ENCODE measurements at regions not wholly inside any gene's neighbourhood (a gene's known extent, or its start where the extent isn't known, plus 50 kb on each side); places are given as distances from the start of the nearest gene placed in this dataset.

DNA sequence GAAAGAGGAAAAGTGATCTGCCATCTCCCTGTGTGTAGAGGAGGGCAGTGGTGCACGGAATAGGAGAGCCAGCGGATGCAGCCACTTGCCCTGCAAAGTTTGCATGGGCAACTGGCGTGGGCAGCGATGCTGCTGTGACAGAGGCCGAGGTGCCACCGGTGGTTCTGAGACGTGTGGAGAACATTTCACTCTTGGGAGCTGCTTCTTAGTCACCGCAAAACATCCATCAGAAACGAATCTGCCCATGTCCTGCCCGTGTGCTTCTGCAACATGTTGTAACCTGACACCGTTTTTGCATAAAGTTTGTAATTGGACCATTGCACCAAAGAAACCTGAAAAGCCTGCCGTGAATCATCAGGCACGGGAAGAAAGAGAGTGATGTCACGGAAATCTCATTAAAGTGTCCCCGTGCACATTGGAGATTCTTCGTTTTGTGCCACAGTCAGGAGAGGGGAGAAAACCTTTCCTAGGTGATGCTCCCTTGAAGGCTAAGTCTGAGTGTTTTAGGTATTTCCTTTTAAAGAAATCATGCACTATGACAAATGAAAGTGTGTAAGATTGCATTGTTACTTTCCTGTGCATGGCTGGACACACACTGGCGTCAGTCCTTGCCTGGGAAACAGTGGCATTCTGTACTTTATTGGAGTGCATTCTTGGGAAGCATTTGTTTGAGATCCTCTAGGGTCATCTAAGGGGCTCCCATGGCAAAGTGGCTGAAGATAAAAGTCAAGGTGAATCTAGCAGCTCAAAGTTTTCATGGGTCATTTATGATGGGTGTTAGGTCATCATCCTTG is 302.6 kb downstream of the KLF6 start:
- no peak for DNase-seq (ENCODE audit: low read depth)

DNA sequence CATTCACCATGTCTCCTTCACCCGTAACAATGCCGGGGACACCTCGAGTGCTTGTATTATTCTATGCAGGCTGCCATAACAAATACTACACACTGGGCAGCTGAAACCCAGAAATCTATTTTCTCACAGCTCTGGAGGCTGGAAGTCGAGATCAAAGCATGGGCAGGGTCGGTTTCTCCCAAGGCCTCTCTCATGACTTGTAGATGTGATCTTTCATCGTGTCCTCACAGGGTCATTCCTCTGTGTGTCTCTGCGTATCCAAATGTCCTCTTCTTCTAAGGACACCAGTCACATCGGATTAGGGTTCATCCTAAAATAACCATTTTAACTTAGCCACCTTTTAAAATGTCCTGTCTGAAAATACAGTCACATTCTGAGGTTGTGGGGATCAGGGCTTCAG is 303.5 kb downstream of the KLF6 start:
- DNase-seq (ENCODE audit: low read depth): no peak

DNA sequence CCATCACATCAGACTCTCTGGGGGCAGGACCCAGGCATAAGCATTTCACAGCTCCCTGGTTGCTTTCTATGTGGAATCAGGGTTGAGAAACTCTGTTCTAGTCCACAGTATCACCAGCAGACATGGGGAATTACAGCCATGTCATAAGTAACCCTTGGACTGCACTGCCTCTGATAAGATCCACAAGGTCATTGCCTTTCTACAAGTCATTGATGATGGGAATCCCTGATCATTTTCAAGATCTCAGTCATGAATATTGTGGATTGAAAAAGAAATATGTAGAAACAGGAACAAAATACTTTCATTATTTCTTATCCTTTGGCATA is 304.1 kb downstream of the KLF6 start:
- no peak for DNase-seq (ENCODE audit: low read depth)

DNA sequence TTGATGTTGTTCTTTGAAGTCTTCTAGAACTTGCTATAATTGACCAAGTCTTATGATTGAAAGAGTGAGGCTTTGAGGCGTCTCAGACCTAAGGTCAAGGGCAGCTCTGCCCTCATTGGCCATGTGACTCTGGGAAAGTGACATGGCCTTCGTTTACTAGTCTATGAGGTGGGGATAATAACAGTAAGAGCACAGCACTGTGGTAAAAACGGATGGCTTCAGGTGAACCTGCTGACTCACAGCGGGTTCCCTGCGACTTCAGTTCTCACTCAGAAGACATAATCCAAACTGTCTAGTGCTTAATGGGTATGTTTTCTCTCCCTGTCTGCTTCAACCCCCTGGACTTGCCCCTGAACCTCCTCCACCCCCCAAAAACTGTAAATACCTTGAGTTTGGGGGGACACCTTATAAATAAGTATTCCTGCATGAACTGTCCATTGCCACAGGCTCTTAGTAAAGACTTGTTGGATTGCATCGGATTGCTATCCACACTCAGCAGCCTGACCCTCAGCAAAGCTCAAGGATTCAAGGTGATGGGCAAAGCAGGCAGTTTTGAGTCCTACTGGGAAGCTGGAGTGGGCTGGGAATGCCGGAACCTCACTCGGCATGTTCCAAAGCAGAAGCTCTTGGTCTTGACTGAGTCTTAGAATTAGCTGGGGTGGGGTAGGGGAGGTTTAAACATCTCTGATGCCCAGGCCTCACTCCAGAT is 304.6 kb downstream of the KLF6 start:
- no peak for DNase-seq (ENCODE audit: low read depth)

DNA sequence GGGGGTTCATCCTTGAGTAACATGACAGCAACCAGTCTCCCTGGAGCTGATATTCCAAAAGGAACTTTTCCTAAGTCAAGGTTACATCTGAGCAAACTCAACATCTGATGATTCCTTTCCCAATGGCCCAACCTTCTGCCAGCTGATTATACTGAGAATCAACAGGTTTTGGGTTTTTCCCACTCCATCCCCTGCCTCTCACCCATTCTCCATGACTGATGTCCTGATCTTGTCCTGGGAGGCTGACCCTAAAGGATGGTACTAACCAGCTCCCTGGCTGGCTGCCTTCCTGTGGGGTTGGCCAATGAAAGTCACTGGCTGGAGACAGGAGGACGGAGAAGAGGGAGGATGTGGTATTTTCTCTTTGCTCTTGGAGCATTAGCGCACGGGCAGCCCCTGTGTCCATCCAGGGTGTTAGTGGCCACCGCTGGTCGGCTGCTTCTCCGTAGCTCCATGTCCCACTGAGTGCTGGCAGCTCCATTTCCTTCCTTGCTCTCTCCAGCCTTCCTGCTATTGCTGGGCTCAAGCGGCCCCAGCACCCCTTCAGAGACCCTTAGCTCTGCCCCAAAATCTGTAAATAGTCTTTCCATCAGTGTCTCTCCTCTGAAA is 306.2 kb upstream of the PITRM1 start:
- DNase-seq (ENCODE audit: low read depth): no peak

DNA sequence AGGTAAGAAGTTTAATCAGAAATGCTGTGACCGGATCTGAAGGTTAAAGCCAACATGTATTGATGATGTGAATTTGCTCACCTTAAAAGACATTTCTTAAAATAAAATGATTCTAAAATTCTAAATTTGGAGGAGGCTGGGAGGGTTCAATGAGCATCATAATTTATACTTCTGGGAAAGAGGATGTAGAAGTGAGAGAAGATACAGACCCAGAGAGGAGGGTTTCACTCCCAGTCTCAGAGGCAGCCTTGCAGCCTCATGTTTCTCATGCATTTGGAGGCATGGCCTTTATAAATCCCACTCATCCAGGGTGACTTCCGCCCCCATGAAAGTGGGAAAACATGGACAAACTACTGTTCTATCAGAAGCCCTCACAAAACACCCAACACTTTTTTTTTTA is 305.6 kb upstream of the PITRM1 start:
- DNase-seq (ENCODE audit: low read depth): no peak

DNA sequence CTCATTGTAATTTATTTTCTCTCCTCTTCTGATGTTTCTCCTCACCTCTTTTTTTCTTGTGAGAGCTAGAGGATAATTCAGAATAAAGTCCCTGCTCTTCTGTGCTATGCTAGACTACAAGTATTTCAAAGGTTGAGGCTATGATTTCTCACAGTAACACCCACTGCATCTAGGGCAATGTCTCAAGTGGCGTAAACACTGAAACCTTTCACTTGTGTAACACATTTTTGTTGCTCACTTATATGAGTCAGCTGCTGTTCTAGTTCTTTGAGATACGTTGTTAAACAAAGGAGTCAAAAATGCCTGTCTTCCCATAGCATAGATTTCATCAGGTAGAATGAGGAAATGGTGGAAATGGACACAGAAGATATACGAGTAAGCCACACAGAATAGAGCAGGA is 305.1 kb upstream of the PITRM1 start:
- no peak for DNase-seq (ENCODE audit: low read depth)

DNA sequence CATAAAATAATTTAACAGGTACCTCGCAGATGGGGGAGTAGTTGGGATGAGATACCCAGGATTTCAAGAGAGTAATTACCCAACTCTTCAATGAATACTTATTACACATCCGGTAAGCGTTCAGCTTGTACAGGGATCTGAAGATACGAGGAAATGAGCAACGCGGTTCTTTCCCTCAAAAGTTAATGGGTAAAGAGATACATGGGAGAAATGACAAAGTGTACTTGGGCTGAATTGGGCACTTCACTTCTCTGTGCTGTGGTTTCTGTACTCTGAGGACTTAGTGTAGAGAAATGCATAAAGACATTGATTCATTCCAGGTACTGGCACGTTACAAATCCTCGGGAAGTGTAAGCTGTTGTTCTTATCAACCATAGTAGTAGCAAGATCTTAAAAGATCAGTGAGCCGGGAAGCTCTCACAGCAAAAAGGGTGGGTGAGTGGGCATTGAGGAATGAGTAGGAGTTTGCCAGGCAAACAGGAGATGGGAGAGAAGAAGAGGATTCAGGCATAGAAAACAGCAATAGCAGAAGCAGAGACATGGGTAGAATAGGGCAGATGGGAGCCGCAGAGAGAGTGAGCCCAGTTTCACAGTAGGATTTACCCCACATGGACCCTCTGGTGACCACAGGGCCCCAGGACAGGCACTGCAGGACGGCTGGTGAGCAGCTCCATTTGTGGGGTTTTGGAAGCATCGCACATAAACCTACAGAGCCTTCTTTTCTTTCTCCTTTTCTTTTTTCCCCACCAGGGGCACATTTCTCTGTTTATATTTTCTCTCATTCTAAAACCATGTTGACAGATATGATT is 304.3 kb upstream of the PITRM1 start:
- DNase-seq (ENCODE audit: low read depth): no peak

DNA sequence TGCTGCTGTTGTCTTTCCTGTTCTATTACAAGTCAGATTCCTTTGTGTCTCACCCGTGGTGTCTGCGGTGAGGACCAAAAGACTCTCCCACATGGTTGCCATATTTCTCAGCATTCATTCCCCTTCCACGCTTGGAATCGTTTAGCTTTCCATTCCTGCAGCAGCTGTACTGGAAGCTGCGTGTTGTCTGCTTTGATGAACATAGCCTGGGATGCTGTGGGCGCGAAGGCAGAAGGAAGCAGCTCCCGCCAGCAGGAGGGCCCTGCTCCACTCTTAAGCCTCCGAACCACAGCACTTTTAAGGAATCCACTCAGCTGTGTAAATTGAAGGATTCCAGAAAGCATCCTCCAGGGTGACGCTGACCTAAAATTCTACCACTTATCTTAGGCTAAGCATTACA is 303.6 kb upstream of the PITRM1 start:
- no peak for DNase-seq (ENCODE audit: low read depth)

DNA sequence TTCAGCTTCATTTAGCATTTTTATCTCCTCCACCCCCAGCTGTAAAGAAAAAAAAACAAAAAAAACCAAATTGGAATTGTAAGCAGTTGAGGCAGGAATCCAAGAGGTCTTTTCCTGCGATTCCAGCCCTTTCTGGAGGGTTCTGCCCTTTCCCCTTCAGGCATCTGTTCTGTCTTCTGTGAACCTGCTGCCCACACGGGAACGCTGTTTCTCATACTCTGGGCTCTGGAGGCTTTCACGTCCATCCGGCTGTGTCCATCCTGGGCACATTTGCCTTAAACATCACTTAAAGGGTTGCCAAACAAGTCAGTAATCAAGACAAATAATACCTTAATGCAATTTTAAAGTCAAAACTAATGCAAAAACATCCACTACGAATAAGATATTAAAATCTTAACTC is 302.8 kb upstream of the PITRM1 start:
- no peak for DNase-seq (ENCODE audit: low read depth)

DNA sequence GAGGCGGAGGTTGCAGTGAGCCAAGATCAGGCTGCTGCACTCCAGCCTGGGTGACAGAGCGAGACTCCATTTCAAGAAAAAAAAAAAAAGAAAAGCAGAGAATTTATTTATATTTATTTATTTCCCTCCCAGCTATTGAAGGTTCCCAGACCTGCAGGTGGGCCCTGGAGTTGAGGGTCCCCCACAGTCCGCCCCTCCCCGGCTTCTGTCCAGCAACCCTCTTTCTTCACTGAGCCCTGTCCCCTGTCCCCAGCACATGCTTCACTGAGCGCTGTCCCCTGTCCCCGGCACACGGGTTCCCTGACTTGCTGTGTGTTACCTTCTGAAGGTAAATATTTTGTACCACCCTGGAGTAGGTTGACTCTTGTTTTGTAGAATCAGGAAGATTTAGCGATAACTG is 301.7 kb upstream of the PITRM1 start:
- no peak for DNase-seq (ENCODE audit: low read depth)

DNA sequence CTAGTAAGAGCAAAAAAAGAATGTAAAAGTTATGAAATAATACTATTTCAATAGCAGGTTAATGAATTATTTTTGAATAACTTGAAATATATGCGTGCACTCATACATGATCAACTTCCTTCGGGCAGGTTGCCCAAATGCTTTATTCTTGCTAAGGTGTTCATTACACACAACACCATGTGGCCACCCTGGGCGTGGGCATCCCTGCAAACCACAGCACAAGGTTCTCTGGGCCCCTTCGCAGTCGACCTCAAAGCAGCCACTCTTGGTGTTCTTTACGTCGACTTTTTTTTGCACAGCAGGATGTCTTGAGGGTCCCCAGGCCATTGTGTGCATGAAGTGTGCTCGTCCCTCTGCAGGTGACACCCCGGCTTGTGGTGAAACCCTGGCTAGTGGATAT is 300.7 kb upstream of the PITRM1 start:
- DNase-seq (ENCODE audit: low read depth): no peak

DNA sequence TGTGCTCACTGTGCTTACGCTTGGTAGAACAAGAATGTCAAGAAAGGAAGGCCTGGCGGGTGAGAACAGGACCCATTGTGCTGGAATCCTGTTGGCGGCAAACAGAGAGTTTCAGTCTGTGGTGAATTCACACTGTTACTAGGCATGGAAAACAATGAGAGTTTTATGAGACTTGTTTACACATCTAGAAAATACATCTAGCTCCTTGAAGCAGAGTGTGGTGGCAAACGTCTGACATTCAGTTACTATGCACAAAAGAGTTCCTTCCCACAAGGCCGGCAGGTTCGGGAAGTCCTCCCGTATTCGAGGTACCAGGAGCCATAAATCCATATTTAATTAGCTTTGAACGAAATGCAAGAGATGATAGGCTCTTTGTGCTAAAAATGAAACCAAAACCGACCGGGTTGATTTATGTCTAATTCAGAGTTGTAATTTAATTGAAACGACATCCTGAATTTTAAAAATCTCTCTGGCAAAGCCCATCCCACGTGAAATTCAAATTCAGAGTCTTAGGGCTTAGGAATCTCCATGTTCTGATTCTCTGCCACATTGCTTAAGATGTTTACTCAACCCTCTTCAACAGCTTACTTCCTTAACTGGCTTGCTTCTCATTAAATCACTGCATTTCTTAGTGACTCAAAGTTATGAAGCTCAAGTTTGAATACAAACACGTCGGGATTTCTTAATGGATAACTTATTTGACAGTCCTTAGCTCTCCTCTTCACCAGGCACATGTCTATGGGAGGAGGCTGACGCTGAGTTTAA is 299.9 kb upstream of the PITRM1 start:
- DNase-seq (ENCODE audit: low read depth): no peak

DNA sequence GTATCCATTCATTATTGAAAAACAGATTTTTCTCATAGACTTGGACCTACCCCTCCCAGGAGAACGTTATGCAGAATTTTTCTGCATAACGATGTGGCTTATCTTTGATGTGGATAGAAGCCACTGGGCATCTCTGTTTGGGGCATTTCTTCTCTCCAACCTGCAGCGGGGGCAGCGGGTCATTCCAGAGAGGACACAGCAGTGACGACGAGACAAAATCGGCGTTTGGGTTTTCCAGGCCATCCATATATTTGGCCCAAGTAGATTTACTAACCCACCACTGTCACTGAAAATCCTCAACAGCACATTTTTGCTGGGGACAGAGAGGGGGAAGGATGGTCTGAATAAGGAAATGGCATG is 299.3 kb upstream of the PITRM1 start:
- no peak for DNase-seq (ENCODE audit: low read depth)

DNA sequence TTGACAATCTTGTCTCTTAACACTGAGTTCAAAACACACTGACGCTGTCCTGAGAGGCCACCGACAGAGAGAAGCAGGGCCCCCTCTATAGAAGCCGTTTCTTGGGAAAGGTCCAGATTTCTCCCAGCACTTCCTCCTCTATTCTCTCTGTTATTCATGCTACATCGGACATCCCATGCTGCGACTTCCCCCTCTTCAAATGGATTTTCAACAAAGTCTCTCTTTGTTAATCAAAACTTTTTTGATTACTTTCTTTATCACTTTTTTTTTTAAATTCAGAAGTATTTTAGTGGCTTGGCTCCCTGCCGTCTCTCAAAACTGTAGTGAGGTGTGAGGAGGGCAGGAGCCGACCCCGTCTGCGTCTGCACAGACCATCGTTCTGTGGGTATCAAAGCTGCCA is 298.9 kb upstream of the PITRM1 start:
- no peak for DNase-seq (ENCODE audit: low read depth)

DNA sequence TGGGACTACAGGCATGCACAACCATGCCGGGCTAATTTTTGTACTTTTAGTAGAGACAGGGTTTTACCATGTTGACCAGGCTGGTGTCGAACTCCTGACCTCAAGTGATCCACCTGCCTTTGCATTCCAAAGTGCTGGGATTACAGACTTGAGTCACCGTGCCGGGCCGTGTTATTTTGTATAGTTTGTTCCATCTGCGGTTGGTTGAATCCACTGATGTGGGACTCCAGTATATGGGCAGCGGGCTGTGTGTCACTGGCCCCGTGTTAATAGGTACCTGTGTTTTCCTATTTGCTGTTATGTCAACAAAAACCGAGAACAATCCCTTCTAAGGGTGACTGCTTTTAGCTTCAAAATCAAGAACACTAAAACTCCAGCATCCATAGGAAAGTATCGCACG is 297.6 kb upstream of the PITRM1 start:
- DNase-seq (ENCODE audit: low read depth): no peak

DNA sequence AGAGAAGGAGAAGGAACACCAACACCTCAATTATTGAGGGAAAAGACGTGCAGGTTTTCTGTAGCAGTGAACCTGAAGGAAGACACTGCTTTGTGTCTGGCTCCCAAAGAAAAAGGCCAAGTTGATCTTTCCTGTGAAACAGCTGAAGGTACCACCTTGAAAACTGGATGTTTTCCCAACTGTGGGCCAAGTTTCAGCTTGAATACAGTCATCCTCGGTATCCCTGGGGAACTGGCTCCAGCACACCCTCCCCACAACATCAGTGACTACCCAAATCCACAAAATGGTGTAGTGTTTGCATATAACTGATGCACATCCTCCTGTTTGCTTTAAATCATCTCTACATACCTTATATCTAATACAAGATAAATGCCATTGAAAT is 297.0 kb upstream of the PITRM1 start:
- DNase-seq (ENCODE audit: low read depth): no peak

DNA sequence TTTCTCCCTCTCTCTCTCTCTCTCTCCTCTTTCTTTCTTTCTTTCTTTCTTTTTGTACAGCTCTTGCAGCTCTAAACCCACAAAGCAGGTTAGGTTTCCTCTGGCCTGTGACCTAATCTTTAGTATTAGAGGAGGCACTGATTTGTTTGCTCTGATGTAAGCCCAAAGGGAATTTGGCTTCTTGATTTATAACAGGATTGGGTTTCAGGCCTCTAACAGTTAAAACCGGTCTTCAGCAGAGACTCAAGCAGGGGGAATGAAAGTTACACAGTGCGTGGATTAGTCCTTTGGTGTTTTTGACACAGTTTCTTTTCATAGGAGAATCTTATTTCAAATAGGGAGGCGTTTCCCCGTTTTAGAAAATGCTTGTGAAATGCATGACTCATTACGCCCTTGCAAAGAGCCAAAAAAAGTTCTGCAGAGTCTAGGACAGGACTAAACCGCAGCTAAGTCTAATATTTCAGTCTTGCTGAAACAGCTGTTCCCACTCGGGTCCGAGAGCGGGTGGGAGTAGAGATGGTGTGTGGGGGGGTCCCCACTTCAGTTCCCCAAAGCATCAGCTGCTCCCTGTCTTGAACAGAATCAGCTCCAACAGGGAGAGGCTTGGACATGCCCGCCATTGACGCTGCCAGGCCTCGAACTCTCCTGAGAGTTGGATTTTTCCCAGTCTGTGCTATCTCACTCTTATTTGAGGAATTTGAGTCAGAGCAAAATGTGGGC is 296.5 kb upstream of the PITRM1 start:
- no peak for DNase-seq (ENCODE audit: low read depth)

DNA sequence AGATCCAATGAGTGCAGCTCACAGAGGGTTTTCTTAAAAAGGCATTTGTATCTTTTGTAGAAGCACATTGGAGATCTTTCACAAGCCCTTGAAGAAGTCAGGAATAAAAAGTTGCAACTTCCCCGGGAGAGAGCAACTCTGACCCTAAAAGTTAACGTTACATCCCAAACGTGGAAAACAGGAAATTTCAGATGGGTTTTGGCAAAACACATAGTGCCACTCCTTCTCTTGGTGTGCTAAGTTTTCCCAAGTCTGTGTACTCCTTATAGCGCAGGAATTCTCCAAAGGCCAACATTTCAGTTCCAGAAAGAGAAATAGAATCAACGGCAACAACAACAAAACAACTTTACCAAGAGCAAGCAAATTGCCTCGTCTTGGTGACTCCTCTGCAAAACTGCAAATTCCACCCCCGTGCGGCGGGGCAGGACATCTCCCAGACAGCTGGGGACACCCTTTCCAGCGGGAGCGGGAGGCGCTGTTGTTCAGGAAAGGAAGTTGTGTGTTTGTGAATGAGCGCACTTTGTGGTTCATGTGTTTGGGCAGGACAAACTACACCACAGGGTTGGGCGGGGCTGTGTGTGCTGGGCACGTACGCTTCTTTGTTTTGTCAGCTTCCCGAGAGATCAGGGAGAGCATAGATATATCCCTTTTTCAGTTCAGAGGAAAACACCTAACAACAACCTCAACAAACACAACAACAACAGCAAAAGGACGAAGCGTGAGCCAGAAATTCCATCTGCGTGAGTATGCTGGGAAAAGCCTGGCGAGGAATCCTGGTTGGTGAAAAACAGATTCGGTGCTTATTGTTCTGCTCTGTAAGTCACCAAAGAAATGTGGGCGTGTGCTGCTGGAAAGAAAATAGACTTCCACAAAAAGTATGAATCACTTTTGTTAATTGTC is 294.7 kb upstream of the PITRM1 start:
- DNase-seq (ENCODE audit: low read depth): no peak

DNA sequence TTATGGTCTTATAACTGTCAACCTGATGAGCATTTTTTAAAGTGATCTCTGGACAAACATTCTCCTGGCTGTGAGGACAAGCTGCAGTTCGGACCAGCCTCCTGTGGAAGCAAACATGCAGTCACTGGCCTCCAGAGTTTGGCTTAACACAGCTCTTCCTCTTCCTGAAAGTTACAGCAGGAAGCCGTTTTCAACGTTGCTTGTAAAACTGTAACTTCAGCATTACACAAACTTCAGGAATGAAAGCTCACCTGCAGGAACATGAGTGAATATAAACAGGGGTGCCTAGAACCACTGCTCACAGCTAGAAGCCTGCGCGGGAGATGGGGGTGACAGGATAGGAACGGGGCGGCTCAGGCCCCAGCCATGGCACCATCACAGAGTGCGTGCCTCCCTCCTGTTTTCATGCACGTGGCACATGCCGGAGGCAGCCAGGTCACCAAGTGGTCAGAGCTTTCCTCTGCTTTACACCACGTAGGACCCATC is 292.9 kb upstream of the PITRM1 start:
- DNase-seq (ENCODE audit: low read depth): no peak
